K562 (cell line): ENCODE measurements at regions not wholly inside any gene's neighbourhood (a gene's known extent, or its start where the extent isn't known, plus 50 kb on each side); places are given as distances from the start of the nearest gene placed in this dataset.

ENCODE experiments used
- ATAC-seq: fragments of 200-7000 bp; cut with Tn5 transposase; 3 replicates; pipeline ENCODE4 v1.9.1; 2020; ENCODE audit warnings: moderate library complexity
- BruUV-seq: library from RNA; stranded (reverse); fragments of 400-500 nt; replicated peaks from 2 replicates; lab custom pipeline; 2021; lab: Mats Ljungman, UMichigan
- CTCF ChIA-PET: fragments of 300-600 bp; formaldehyde crosslinking; extraction: SDS; loops from one replicate; lab custom pipeline; 2021; ENCODE audit warnings: low intra/inter-chr PET ratio; lab: Yijun Ruan, JAX
- POLR2A ChIA-PET: fragments of 300-600, 350-650 bp; sonication (Branson Sonifier 250); formaldehyde crosslinking; extraction: SDS; loops from one replicate; lab custom pipeline; 2021; ENCODE audit warnings: antibody characterized with exemption, inconsistent platforms; lab: Yijun Ruan, JAX
- DNase-seq, 4 experiments: peaks; one replicate each; pipeline versions ENCODE4 v3.0.0 to v3.0.0-alpha.2; 2011 to 2018; ENCODE audit warnings: low spot score in 3 of 4, mixed read lengths in 3 of 4; ENCODE audit errors: extremely low read depth in 1 of 4
- FAIRE-seq: peaks from 2 replicates; lab custom pipeline; 2011; peaks lifted over from hg19 to GRCh38; lab: Jason Lieb, UNC
- H2AFZ ChIP-seq: 2 replicates; pipeline ENCODE4 v1.6.0; 2011; ENCODE audit warnings: low read depth, low read length, control low read depth, inconsistent platforms
- H3K27ac ChIP-seq: fragments of 200-600 bp; 3 replicates; pipeline ENCODE4 v1.8.0; 2011; ENCODE audit warnings: low read depth, mild to moderate bottlenecking, control low read depth, inconsistent platforms, low read length, moderate library complexity, mixed read lengths; ENCODE audit errors: extremely low read depth
- H3K27me3 ChIP-seq, 2 experiments: fragments of 300-600 bp in 1 of 2; 2 replicates in 1 of 2; 3 replicates in 1 of 2; pipeline versions ENCODE4 v1.6.0 to v1.8.0; 2011; ENCODE audit warnings: inconsistent platforms in 2 of 2, low read length in 2 of 2, mild to moderate bottlenecking in 1 of 2, mixed read lengths in 1 of 2, moderate library complexity in 1 of 2; ENCODE audit not compliant: control insufficient read depth in 2 of 2, insufficient read depth in 2 of 2
- H3K36me3 ChIP-seq: fragments of 300-600 bp; 3 replicates; pipeline ENCODE4 v1.8.0; 2011; ENCODE audit warnings: mild to moderate bottlenecking, low read length, inconsistent platforms; ENCODE audit not compliant: control insufficient read depth, insufficient read depth
- H3K4me1 ChIP-seq, 2 experiments: fragments of 200-600 bp in 1 of 2; replicated peaks in 1 of 2; 2 replicates in 1 of 2; 3 replicates in 1 of 2; pipeline versions ENCODE4 v1.5.1 to v1.8.0; 2011; ENCODE audit warnings: inconsistent platforms in 2 of 2, low read length in 2 of 2, mild to moderate bottlenecking in 1 of 2, mixed read lengths in 1 of 2, moderate library complexity in 1 of 2; ENCODE audit not compliant: control insufficient read depth in 2 of 2, insufficient read depth in 2 of 2
- H3K4me2 ChIP-seq: 2 replicates; pipeline ENCODE4 v1.6.1; 2011; ENCODE audit warnings: low read length, control low read depth, inconsistent platforms, mixed read lengths; ENCODE audit not compliant: insufficient read depth
- H3K4me3 ChIP-seq: fragments of 200-600 bp; sonication (generic), shearing (Covaris generic); 2 replicates; pipeline ENCODE4 v1.5.1; 2016; ENCODE audit warnings: control low read depth, inconsistent platforms
- H3K79me2 ChIP-seq: fragments of 200-600 bp; 3 replicates; pipeline ENCODE4 v1.8.0; 2011; ENCODE audit warnings: low read length, inconsistent platforms; ENCODE audit not compliant: control insufficient read depth, insufficient read depth
- H3K9ac ChIP-seq, 2 experiments: 2 replicates each; pipeline versions ENCODE4 v1.6.0 to v1.6.1; 2011; ENCODE audit warnings: low read depth in 2 of 2, low read length in 2 of 2, control low read depth in 1 of 2, inconsistent platforms in 1 of 2, mild to moderate bottlenecking in 1 of 2, mixed read lengths in 1 of 2; ENCODE audit not compliant: insufficient read depth in 1 of 2
- H3K9me1 ChIP-seq: one replicate; pipeline ENCODE4 v1.6.0; 2011; ENCODE audit warnings: inconsistent platforms, mild to moderate bottlenecking, low read length, moderate library complexity; ENCODE audit not compliant: control insufficient read depth, insufficient read depth
- H3K9me3 ChIP-seq: replicated peaks from 2 replicates; pipeline ENCODE4 v1.5.1; 2011; ENCODE audit warnings: low read depth, low read length, inconsistent platforms; ENCODE audit not compliant: control insufficient read depth, insufficient read depth
- H4K20me1 ChIP-seq: replicated peaks from 2 replicates; pipeline ENCODE4 v1.6.1; 2011; ENCODE audit warnings: low read length, inconsistent platforms, mixed read lengths; ENCODE audit not compliant: control insufficient read depth, insufficient read depth
- AFF4 ChIP-seq: sonication (generic); formaldehyde crosslinking; IDR thresholded peaks from 2 replicates; pipeline ENCODE4 v1.8.0; 2023; ENCODE audit warnings: mild to moderate bottlenecking, missing genetic modification reagents
- BRCA1 ChIP-seq, 2 experiments: fragments of 450-650 bp in 1 of 2; sonication (generic) in 1 of 2; formaldehyde crosslinking in 1 of 2; IDR thresholded peaks; 2 replicates each; pipeline versions ENCODE4 v1.5.0 to v1.6.1; 2017 to 2020; ENCODE audit warnings: mild to moderate bottlenecking in 1 of 2, missing genetic modification reagents in 1 of 2
- ERF ChIP-seq: fragments of 450-650 bp; formaldehyde crosslinking; IDR thresholded peaks from 2 replicates; pipeline ENCODE4 v1.4.0; 2020; ENCODE audit warnings: mild to moderate bottlenecking, mixed read lengths
- FOXA1 ChIP-seq: fragments of 450-650 bp; IDR thresholded peaks from 2 replicates; pipeline ENCODE4 v1.6.1; 2016; ENCODE audit warnings: mild to moderate bottlenecking, borderline replicate concordance
- HINFP ChIP-seq: fragments of 450-650 bp; conservative IDR thresholded peaks from 2 replicates; pipeline ENCODE4 v1.6.1; 2016; ENCODE audit warnings: missing genetic modification characterization, low read depth, mild to moderate bottlenecking, control low read depth, missing compliant biosample characterization
- IRF9 ChIP-seq: fragments of 450-650 bp; IDR thresholded peaks from 2 replicates; pipeline ENCODE4 v1.6.1; 2016; ENCODE audit warnings: missing biosample characterization, missing genetic modification characterization
- KLF16 ChIP-seq: IDR thresholded peaks from 2 replicates; pipeline ENCODE4 v1.6.1; 2016; ENCODE audit warnings: antibody characterized with exemption
- LCOR ChIP-seq: sonication (generic); formaldehyde crosslinking; IDR thresholded peaks from 2 replicates; pipeline ENCODE4 v1.8.0; 2022; ENCODE audit warnings: mild to moderate bottlenecking, missing genetic modification reagents
- MBD1 ChIP-seq: fragments of 250-450 bp; sonication (Bioruptor Pico); IDR thresholded peaks from 2 replicates; pipeline ENCODE4 v1.8.0; 2022; ENCODE audit warnings: inconsistent platforms
- NCOR1 ChIP-seq: fragments of 450-650 bp; IDR thresholded peaks from 2 replicates; pipeline ENCODE4 v1.6.1; 2016; ENCODE audit warnings: mild to moderate bottlenecking, moderate library complexity
- SRF ChIP-seq, 2 experiments: fragments of 250-450, 450-650 bp in 1 of 2; sonication (Bioruptor Pico) in 1 of 2; sonication (generic) in 1 of 2; formaldehyde crosslinking; IDR thresholded peaks; 2 replicates each; pipeline versions ENCODE4 v1.5.0 to v1.5.1; 2020 to 2022; ENCODE audit warnings: mild to moderate bottlenecking in 1 of 2, missing genetic modification reagents in 1 of 2
- ZNF184 ChIP-seq: sonication (generic); formaldehyde crosslinking; IDR thresholded peaks from 2 replicates; pipeline ENCODE4 v1.5.0; 2020; ENCODE audit warnings: missing genetic modification reagents
- whole genome bisulfite sequencing: fragments of 100-300 bp; shearing (Covaris generic); methylation state at CpG from one replicate; pipeline ENCODE4 v1.1.6; 2016; ENCODE audit warnings: low coverage, mixed read lengths; ENCODE audit not compliant: insufficient coverage; ENCODE audit errors: missing lambda C conversion rate; 5-methylcytosine and 5-hydroxymethylcytosine counted together
- in situ Hi-C: fragments of 300-500 bp; cut with MboI; formaldehyde crosslinking; loops from 4 replicates; pipeline ENCODE4 v1.15.0; 2018; ENCODE audit warnings: inconsistent platforms, mixed read lengths
- intact Hi-C: fragments of 100-400 bp; cut with micrococcal nuclease; formaldehyde crosslinking; loops from 2 replicates; pipeline ENCODE4 v1.14.2; 2022

- TF ChIP-seq MBD1 (CRISPR knock-in tag) (no peak), NCOR1 (no peak), FOXA1 (no peak), ZNF184 (CRISPR knock-in tag) (no peak), LCOR (CRISPR knock-in tag) (no peak), SRF (CRISPR knock-in tag; IDR thresholded peaks at IDR 0.05) (0 out of 4 replicates have a peak, but pooled peaks of 1 of the 2 experiments have one; percentile 14)
Measured at GRCh38 chr15:58309963-58310928, 121.5 kb upstream of the LIPC start (continued).

GRCh38 chr15:58311556-58311955 lies 120.2 kb upstream of the LIPC start:
- in situ Hi-C loops: no loop called here
- WGBS: 83% methylated on average over 2 of the region's 4 CpGs
- peaks cover 4 to 16% of the 10 kb centered on the region in 2 experiments for H3K4me1 ChIP-seq
- H3K27me3 ChIP-seq: no peaks in the 10 kb centered on the region
- FAIRE-seq (no peak), DNase-seq (no peak), ATAC-seq (no peak)
- ChIA-PET POLR2A (no interaction called here), CTCF (no interaction called here)
- no peak overlapping the region for H3K4me2 ChIP-seq
- H3K4me3 ChIP-seq: no peak overlapping the region
- H3K36me3 ChIP-seq: no peaks in the 10 kb centered on the region
- H3K9me3 ChIP-seq: no peaks in the 10 kb centered on the region
- no peaks in the 10 kb centered on the region for H3K79me2 ChIP-seq
- no peak overlapping the region for H2AFZ ChIP-seq
- BruUV-seq: no TSS peak
- H3K9ac ChIP-seq: no peak overlapping the region
- H3K27ac ChIP-seq: no peak overlapping the region
- intact Hi-C loops: no loop called here
- no peaks in the 10 kb centered on the region for H4K20me1 ChIP-seq
- H3K9me1 ChIP-seq: no peaks in the 10 kb centered on the region
- TF ChIP-seq AFF4 (CRISPR knock-in tag): no peak
- TF ChIP-seq ERF (CRISPR knock-in tag): no peak
- no peak for TF ChIP-seq BRCA1 (IDR thresholded peaks at IDR 0.05)
- no peak for TF ChIP-seq BRCA1 (CRISPR knock-in tag; IDR thresholded peaks at IDR 0.05)
- no peak for TF ChIP-seq HINFP (tag)
- TF ChIP-seq KLF16: no peak
- TF ChIP-seq IRF9: no peak
